Memory B cell (primary cell): ENCODE measurements at regions not wholly inside any gene's neighbourhood (a gene's known extent, or its start where the extent isn't known, plus 50 kb on each side); places are given as distances from the start of the nearest gene placed in this dataset.

Source experiments
- ATAC-seq: fragments of 150-1000 bp; cut with Tn5 transposase; 2 replicates; pipeline ENCODE4 v1.10.0; 2021; ENCODE audit warnings: low read depth, mild to moderate bottlenecking, moderate library complexity
- DNase-seq, 2 donors: peaks; one replicate each; pipeline ENCODE4 v3.0.0; 2022; ENCODE audit warnings: low spot score in 2 of 2
- H3K27ac Mint-ChIP-seq: one replicate; pipeline ENCODE4 v1.8.0; 2022; ENCODE audit warnings: mild to moderate bottlenecking, moderate library complexity, mixed read lengths
- H3K27me3 Mint-ChIP-seq: one replicate; pipeline ENCODE4 v1.8.0; 2022; ENCODE audit warnings: mixed read lengths
- H3K36me3 Mint-ChIP-seq: one replicate; pipeline ENCODE4 v1.8.0; 2022; ENCODE audit warnings: mild to moderate bottlenecking, mixed read lengths
- H3K4me1 Mint-ChIP-seq: one replicate; pipeline ENCODE4 v1.8.0; 2022; ENCODE audit warnings: mixed read lengths
- H3K4me3 Mint-ChIP-seq: one replicate; pipeline ENCODE4 v1.8.0; 2022; ENCODE audit warnings: mild to moderate bottlenecking, moderate library complexity, mixed read lengths
- H3K9me3 Mint-ChIP-seq: one replicate; pipeline ENCODE4 v1.8.0; 2022; ENCODE audit warnings: mixed read lengths

- DNase-seq (no peak), ATAC-seq (no peak)
- H3K27me3 Mint-ChIP-seq: peaks cover 3% of the 10 kb centered on the region
- H3K4me3 Mint-ChIP-seq: no peak overlapping the region
- no peaks in the 10 kb centered on the region for H3K36me3 Mint-ChIP-seq
- H3K4me1 Mint-ChIP-seq: no peaks in the 10 kb centered on the region
- no peak overlapping the region for H3K27ac Mint-ChIP-seq
- peaks cover 1% of the 10 kb centered on the region for H3K9me3 Mint-ChIP-seq
These were observed 639.8 kb downstream of the INHBA start for GRCh38 chr7:41063116-41063515.

GRCh38 chr7:41060796-41061195 lies 642.1 kb downstream of the INHBA start:
- ATAC-seq: no peak

GRCh38 chr7:41059796-41060195 lies 643.1 kb downstream of the INHBA start:
- no peak for DNase-seq
- Mint-ChIP-seq H3K27me3 (peaks cover under 1% of the 10 kb centered on the region), H3K4me1 (no peaks in the 10 kb centered on the region), H3K36me3 (no peaks in the 10 kb centered on the region), H3K9me3 (peaks cover 5% of the 10 kb centered on the region), H3K27ac (no peak overlapping the region), H3K4me3 (no peak overlapping the region)
- no peak for ATAC-seq

More at GRCh38 chr7:41060796-41061195, 642.1 kb downstream of the INHBA start:
- peaks cover 5% of the 10 kb centered on the region for H3K9me3 Mint-ChIP-seq
- no peak for DNase-seq
- H3K4me3 Mint-ChIP-seq: no peak overlapping the region
- no peak overlapping the region for H3K27ac Mint-ChIP-seq
- H3K4me1 Mint-ChIP-seq: no peaks in the 10 kb centered on the region
- peaks cover 3% of the 10 kb centered on the region for H3K27me3 Mint-ChIP-seq
- H3K36me3 Mint-ChIP-seq: no peaks in the 10 kb centered on the region

- Mint-ChIP-seq H3K4me3 (no peak overlapping the region), H3K27me3 (no peaks in the 10 kb centered on the region), H3K9me3 (peaks cover 5% of the 10 kb centered on the region), H3K36me3 (no peaks in the 10 kb centered on the region), H3K4me1 (no peaks in the 10 kb centered on the region), H3K27ac (no peak overlapping the region)
- ATAC-seq (no peak), DNase-seq (no peak)
These were observed 643.7 kb downstream of the INHBA start for GRCh38 chr7:41058986-41059741.

GRCh38 chr7:41054960-41055661 lies 647.8 kb downstream of the INHBA start:
- Mint-ChIP-seq H3K27ac (no peak overlapping the region), H3K9me3 (peaks cover 5% of the 10 kb centered on the region), H3K36me3 (no peaks in the 10 kb centered on the region), H3K4me1 (no peaks in the 10 kb centered on the region), H3K4me3 (no peak overlapping the region), H3K27me3 (no peaks in the 10 kb centered on the region)
- DNase-seq (no peak), ATAC-seq (no peak)

- DNase-seq (no peak), ATAC-seq (no peak)
- no peaks in the 10 kb centered on the region for H3K27me3 Mint-ChIP-seq
- H3K9me3 Mint-ChIP-seq: peaks cover 5% of the 10 kb centered on the region
- no peaks in the 10 kb centered on the region for H3K4me1 Mint-ChIP-seq
- no peaks in the 10 kb centered on the region for H3K36me3 Mint-ChIP-seq
- no peak overlapping the region for H3K27ac Mint-ChIP-seq
- no peak overlapping the region for H3K4me3 Mint-ChIP-seq
These were observed 649.1 kb downstream of the INHBA start for GRCh38 chr7:41053820-41054219.

- Mint-ChIP-seq H3K9me3 (peaks cover 2% of the 10 kb centered on the region), H3K4me1 (no peaks in the 10 kb centered on the region), H3K27ac (no peak overlapping the region), H3K36me3 (no peaks in the 10 kb centered on the region), H3K4me3 (no peak overlapping the region), H3K27me3 (no peaks in the 10 kb centered on the region)
- no peak for ATAC-seq
- DNase-seq: no peak
These were observed 650.2 kb downstream of the INHBA start for GRCh38 chr7:41052736-41053135.

- Mint-ChIP-seq H3K4me1 (no peaks in the 10 kb centered on the region), H3K4me3 (no peak overlapping the region), H3K27me3 (no peaks in the 10 kb centered on the region), H3K27ac (no peak overlapping the region), H3K36me3 (no peaks in the 10 kb centered on the region), H3K9me3 (no peaks in the 10 kb centered on the region)
- DNase-seq (no peak), ATAC-seq (no peak)
These were observed 650.7 kb downstream of the INHBA start for GRCh38 chr7:41052201-41052600.

- DNase-seq: no peak
- Mint-ChIP-seq H3K36me3 (no peaks in the 10 kb centered on the region), H3K9me3 (no peaks in the 10 kb centered on the region), H3K27me3 (no peaks in the 10 kb centered on the region), H3K27ac (no peak overlapping the region), H3K4me1 (no peaks in the 10 kb centered on the region), H3K4me3 (no peak overlapping the region)
- no peak for ATAC-seq
These were observed 651.4 kb downstream of the INHBA start for GRCh38 chr7:41051535-41051934.

- ATAC-seq (no peak), DNase-seq (no peak)
- Mint-ChIP-seq H3K9me3 (no peaks in the 10 kb centered on the region), H3K4me3 (no peak overlapping the region), H3K36me3 (no peaks in the 10 kb centered on the region), H3K4me1 (no peaks in the 10 kb centered on the region), H3K27ac (no peak overlapping the region), H3K27me3 (no peaks in the 10 kb centered on the region)
These were observed 651.8 kb downstream of the INHBA start for GRCh38 chr7:41051062-41051461.

GRCh38 chr7:41048771-41049170 lies 654.1 kb downstream of the INHBA start:
- Mint-ChIP-seq H3K27ac (no peak overlapping the region), H3K4me3 (no peak overlapping the region), H3K9me3 (no peaks in the 10 kb centered on the region), H3K4me1 (no peaks in the 10 kb centered on the region), H3K27me3 (no peaks in the 10 kb centered on the region), H3K36me3 (no peaks in the 10 kb centered on the region)
- ATAC-seq (no peak), DNase-seq (no peak)

- H3K36me3 Mint-ChIP-seq: no peaks in the 10 kb centered on the region
- no peak overlapping the region for H3K27ac Mint-ChIP-seq
- DNase-seq: no peak
- no peaks in the 10 kb centered on the region for H3K27me3 Mint-ChIP-seq
- no peaks in the 10 kb centered on the region for H3K4me1 Mint-ChIP-seq
- peaks cover 1% of the 10 kb centered on the region for H3K9me3 Mint-ChIP-seq
- H3K4me3 Mint-ChIP-seq: no peak overlapping the region
- no peak for ATAC-seq
These were observed 655.1 kb downstream of the INHBA start for GRCh38 chr7:41047789-41048191.

- Mint-ChIP-seq H3K4me1 (no peaks in the 10 kb centered on the region), H3K9me3 (peaks cover 1% of the 10 kb centered on the region), H3K4me3 (no peak overlapping the region), H3K27ac (no peak overlapping the region), H3K27me3 (no peaks in the 10 kb centered on the region), H3K36me3 (no peaks in the 10 kb centered on the region)
- no peak for DNase-seq
- ATAC-seq: no peak
These were observed 655.7 kb downstream of the INHBA start for GRCh38 chr7:41047211-41047610.

GRCh38 chr7:41046776-41047175 lies 656.1 kb downstream of the INHBA start:
- Mint-ChIP-seq H3K27me3 (no peaks in the 10 kb centered on the region), H3K9me3 (peaks cover 1% of the 10 kb centered on the region), H3K36me3 (no peaks in the 10 kb centered on the region), H3K27ac (no peak overlapping the region), H3K4me1 (no peaks in the 10 kb centered on the region), H3K4me3 (no peak overlapping the region)
- DNase-seq (no peak), ATAC-seq (no peak)
